BJ (cell line): ENCODE measurements at regions not wholly inside any gene's neighbourhood (a gene's known extent, or its start where the extent isn't known, plus 50 kb on each side); places are given as distances from the start of the nearest gene placed in this dataset.

Source experiments
- CTCF ChIA-PET: fragments of 350-600 bp; formaldehyde crosslinking; extraction: SDS; loops from one replicate; lab custom pipeline; 2021; ENCODE audit warnings: antibody characterized with exemption, inconsistent platforms; lab: Yijun Ruan, JAX
- POLR2A ChIA-PET: fragments of 300-600 bp; sonication (Branson Sonifier 250); formaldehyde crosslinking; extraction: SDS; loops from one replicate; lab custom pipeline; 2021; ENCODE audit warnings: antibody characterized with exemption; lab: Charles Lee
- DNase-seq: peaks from one replicate; pipeline ENCODE4 v3.0.0-alpha.2; 2011; ENCODE audit warnings: low read depth
- H3K27me3 ChIP-seq: 2 replicates; pipeline ENCODE4 v1.6.0; 2011; ENCODE audit warnings: low read length; ENCODE audit not compliant: control insufficient read depth, insufficient read depth
- H3K36me3 ChIP-seq: 2 replicates; pipeline ENCODE4 v1.5.1; 2011; ENCODE audit warnings: low read length; ENCODE audit not compliant: control insufficient read depth, insufficient read depth
- H3K4me3 ChIP-seq: 2 replicates; pipeline ENCODE4 v1.5.1; 2011; ENCODE audit warnings: low read depth, mild to moderate bottlenecking, control low read depth, low read length
- TF ChIP-seq, protein P1 (sequence below): IDR thresholded peaks from 2 replicates; pipeline ENCODE4 v1.5.1; 2011; ENCODE audit warnings: low read depth, mild to moderate bottlenecking, control low read depth, inconsistent platforms, low read length, moderate library complexity; ENCODE audit not compliant: insufficient read depth

DNA sequence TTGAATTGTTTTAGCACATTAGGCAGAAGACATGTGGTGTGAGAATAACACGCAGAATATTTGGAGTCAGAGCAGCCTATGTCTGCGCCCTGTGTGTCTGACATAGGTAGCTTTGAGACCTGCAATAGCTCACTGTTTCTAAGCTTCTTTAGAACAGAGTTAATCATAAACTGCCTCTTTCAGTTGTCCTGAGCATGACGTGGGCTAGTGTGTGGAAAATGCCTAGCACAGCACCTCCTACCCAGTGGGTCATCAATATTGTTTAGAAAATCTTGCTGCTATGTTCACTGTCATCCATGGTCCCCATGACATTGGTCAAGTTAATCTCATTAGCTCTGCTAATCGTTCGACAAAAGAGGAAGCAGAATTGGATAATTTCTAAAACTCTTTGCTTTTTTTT lies 357.4 kb upstream of the SGCD start:
- DNase-seq, result no peak
- H3K36me3 ChIP-seq, result no peaks in the 10 kb centered on the region
- POLR2A ChIA-PET, result no interaction called here
- TF ChIP-seq, protein P1, sequence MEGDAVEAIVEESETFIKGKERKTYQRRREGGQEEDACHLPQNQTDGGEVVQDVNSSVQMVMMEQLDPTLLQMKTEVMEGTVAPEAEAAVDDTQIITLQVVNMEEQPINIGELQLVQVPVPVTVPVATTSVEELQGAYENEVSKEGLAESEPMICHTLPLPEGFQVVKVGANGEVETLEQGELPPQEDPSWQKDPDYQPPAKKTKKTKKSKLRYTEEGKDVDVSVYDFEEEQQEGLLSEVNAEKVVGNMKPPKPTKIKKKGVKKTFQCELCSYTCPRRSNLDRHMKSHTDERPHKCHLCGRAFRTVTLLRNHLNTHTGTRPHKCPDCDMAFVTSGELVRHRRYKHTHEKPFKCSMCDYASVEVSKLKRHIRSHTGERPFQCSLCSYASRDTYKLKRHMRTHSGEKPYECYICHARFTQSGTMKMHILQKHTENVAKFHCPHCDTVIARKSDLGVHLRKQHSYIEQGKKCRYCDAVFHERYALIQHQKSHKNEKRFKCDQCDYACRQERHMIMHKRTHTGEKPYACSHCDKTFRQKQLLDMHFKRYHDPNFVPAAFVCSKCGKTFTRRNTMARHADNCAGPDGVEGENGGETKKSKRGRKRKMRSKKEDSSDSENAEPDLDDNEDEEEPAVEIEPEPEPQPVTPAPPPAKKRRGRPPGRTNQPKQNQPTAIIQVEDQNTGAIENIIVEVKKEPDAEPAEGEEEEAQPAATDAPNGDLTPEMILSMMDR, result no peak
- CTCF ChIA-PET, result interaction anchor here (2.1 kb wide), 1 partner anchor 13 kb away, joined by 5 read pairs; no protein-coding TSS in a partner anchor
- no peaks in the 10 kb centered on the region for H3K27me3 ChIP-seq
- no peak overlapping the region for H3K4me3 ChIP-seq

DNA sequence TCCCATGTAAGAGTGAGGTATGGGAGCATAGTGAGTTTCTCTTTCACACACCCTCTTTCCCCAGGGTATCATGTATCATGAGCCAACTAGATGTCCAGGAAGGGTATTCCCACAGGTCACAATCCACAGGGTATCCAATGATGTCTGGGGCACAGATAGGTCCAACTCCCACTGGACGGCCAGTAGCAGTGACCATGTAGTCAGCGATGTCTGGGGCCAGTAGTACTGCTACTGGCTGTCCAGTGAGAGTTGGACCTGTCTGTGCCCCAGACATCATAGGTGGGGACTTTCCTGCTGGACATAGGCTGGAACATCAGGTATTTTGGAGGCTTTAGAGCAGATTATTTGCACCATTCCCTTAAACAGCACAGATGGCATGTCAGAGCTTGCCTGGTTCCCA lies 352.6 kb upstream of the SGCD start:
- Histone ChIP-seq H3K4me3 (no peak overlapping the region), H3K27me3 (no peaks in the 10 kb centered on the region), H3K36me3 (no peaks in the 10 kb centered on the region)
- DNase-seq, result no peak
- ChIA-PET POLR2A (no interaction called here), CTCF (no interaction called here)
- TF ChIP-seq, protein P1, result no peak

DNA sequence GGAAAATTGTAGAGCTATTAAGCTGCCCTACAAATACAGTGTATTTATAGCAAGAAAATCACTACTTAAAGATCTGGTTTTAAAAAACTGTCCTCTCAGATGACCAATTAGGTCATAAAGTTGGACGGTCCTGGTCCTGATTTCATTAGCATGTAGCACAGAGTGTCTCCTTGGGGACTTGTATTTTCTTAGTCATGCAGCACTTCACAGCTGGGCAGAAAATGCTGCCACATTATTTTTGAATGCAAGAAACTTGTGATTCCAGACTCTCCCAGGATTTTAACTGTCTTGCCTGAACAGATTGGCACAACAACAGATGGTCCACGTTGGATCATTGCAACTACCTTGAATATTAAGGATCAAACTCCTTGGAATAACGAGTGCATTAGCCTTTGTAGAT lies 348.1 kb upstream of the SGCD start:
- TF ChIP-seq, protein P1, result no peak
- H3K4me3 ChIP-seq, result no peak overlapping the region
- no peaks in the 10 kb centered on the region for H3K36me3 ChIP-seq
- ChIA-PET CTCF (no interaction called here), POLR2A (interaction anchor here (0.7 kb wide), 1 partner anchor 32 kb away, joined by 7 read pairs; no protein-coding TSS in a partner anchor)
- no peak for DNase-seq
- H3K27me3 ChIP-seq, result no peaks in the 10 kb centered on the region

DNA sequence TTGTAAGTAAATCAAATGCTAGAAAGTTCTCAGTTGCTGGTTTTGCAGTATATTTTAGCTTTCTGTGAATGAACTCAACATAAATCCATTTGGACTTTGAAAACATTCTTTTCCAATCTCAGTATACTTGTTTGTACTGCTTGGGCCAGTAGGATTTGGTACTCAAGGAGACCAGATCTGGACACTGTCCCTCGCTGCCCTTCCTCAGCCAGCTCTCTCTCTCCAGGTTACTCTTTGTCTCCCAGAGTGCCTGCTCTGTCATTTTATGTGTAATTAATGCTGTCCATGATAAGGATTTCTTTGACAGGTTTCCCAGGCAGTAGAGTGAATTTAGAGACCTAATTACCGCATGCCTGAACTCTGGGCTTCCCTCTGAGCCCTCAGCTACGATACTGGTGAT lies 344.6 kb upstream of the SGCD start:
- CTCF ChIA-PET, result interaction anchor here (1.8 kb wide), 1 partner anchor 13 kb away, joined by 5 read pairs; no protein-coding TSS in a partner anchor
- Histone ChIP-seq H3K27me3 (no peaks in the 10 kb centered on the region), H3K4me3 (no peak overlapping the region), H3K36me3 (no peaks in the 10 kb centered on the region)
- TF ChIP-seq, protein P1, result no peak
- no peak for DNase-seq
- POLR2A ChIA-PET, result no interaction called here

DNA sequence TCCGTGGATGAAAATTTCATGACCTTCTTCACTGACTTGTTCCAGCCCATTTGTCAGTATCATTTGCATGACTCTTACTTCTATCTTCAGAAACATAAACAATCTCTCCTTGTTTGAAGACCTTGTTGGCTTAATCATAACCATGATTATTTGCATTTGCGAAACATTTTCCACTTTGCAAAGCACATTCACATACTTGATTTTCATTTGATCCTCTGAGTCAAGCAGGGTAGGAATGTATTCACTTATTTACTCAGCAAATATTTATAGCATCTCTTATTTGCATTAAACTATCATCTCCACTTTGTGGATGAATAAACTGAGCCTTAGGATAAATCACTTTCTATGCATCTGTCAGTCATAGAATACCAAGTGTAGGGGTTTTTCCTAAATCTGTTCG lies 343.0 kb upstream of the SGCD start:
- ChIA-PET CTCF (no interaction called here), POLR2A (no interaction called here)
- Histone ChIP-seq H3K27me3 (no peaks in the 10 kb centered on the region), H3K36me3 (no peaks in the 10 kb centered on the region), H3K4me3 (no peak overlapping the region)
- no peak for DNase-seq
- TF ChIP-seq, protein P1, result no peak
